ENCODE measurements at regions not wholly inside any gene's neighbourhood (a gene's known extent, or its start where the extent isn't known, plus 50 kb on each side); places are given as distances from the start of the nearest gene placed in this dataset.
"Not testable (repeated sequence)": the region's sequence is repeated elsewhere in the genome, so short reads cannot be mapped to it uniquely, and the experiment has no call there.

DNA sequence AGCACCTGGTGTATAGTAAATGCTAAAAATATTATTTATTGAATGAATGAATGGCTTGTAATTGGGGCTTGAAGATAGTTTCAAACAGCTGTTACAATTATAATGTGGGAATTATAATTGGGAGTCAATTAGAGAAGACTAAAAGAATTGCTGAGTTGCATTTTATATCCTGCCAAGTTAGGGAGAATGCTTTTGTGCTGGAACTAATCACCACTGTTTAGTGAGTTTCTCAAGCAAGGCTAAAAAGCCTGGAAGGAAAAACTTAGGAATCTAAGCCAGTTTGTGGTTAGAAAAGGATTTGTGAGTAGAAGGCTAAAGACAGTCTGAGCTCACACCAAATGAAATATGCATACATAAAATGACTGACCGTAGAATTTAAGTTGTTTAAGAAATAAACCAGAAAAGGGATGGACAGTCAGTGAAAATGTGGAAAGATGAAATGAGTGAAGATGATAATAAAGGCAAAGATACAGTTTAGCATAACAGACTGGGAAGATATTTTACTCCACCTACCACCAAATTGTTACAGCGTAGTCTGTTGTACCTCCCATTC, 647.7 kb upstream of the FSHR start:
- DNase-seq, result no peak

- DNase-seq, result no peak
Observed at GRCh38 chr2:49798570-49798969, 644.3 kb upstream of the FSHR start.

GRCh38 chr2:49796266-49796665, 642.0 kb upstream of the FSHR start:
- DNase-seq, result no peak

DNA sequence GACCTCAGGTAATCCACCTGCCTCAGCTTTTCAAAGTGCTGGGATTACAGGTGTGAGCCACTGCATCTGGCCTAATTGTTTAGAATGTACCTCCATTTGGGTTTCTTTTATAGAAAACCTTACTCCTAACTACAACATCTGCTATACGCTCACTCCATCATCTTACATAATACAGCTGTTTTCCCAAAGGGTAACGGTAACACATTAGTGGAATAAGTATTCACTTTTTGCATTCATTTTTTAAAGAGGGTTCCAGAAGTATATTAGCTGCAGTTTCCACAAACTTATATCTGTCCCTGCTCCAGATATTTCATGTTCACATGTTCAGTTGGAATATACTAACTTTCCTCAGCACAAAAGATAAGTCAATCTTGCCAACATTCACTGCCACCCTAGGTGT, 640.1 kb upstream of the FSHR start:
- no peak for DNase-seq

DNA sequence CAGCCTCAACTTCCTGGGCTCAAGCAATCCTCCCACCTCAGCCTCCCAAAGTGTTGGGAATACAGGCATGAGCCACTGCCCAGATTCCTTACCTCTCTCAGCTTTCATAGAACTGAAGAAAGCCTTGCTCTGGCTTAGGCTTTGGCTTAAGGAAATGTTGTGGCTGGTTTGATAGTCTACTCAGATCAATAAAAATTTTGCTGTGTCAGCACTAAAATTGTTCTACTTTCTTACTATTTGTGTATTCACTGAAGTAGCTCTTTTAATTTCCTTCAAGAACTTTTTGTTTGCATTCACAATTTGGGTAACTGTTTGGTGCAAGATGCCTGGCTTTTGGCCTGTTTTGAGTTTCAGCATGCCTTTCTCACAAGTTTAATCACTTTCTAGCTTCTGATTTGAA, 634.0 kb upstream of the FSHR start:
- DNase-seq, result no peak

DNA sequence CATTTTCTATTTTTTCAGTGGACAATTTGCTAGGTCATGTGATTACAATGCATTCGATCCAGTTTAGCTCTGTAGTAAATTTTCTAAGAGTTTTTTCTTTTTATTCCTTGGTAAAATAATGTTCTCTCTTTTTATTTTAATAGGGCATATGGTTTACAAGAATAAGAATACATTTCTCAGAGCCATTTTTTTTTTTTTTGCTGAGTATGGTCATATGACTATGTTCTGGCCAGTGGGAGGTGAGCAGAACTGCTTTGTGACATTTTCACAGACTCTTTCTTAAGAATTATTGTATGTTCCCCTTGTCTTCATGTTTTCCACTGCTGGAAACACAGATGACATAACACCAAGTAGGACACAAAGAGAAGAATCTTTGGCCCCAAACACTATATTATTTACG, 626.6 kb upstream of the FSHR start:
- DNase-seq, result no peak

- DNase-seq, result no peak
Observed at GRCh38 chr2:49772299-49772970, 618.1 kb upstream of the FSHR start.

DNA sequence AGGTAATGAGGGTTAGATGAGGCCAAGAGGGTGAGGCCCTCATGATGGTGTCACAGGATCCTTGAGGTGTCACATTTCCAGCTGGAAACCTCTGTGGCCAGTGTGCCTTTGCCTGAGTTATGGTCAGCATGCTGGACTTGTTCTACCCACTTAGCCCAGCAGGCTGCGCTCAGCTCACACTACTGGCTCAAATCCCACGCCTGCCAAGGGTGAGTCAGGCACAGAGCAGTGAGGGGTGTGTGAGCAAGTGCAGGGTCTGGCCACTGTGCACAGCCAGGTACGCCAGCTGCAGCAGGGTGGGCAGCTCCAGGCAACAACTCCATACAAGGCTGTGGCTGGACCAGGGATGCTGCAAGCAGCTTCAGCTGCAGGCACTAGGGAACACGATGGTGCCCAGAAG, 616.6 kb upstream of the FSHR start:
- no peak for DNase-seq

DNA sequence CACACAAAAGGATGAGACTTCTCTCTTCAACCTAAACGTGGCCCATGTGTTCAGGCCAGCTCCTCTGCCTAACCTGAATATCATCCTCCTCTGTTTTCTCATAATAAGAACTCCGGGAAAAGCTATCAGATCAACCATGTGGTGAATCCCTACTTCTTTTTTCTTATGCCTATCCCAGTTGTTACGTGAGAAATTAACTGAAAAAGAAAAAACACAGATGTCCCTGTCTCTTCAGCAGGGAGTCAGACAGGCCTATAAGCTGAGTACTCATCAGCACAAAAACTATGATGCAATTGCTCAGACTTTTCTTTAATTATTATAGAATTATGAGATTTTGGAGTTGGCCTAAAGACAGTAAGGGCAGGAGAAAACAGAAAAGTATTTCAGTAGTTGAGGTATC, 613.0 kb upstream of the FSHR start:
- no peak for DNase-seq

GRCh38 chr2:49755777-49756176, 601.5 kb upstream of the FSHR start:
- DNase-seq, result no peak

DNA sequence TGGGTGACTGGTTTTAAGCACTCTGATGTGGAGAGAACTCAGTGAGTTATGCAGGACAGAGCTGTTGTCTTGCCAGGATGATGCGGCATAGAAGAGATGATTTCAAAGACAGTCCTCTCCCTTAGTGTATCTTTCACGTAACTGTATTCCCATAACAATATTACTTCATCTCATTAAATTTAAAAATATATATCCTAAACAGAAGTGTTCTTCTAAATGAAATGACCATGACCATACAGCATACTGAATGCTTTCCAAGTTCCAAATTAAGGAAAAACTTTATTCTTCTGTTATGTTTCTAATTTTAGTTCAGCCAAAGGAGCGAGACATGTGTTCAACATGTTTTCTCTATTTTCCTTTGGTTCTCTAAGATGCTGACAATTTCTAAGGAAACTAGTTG, 600.1 kb upstream of the FSHR start:
- no peak for DNase-seq

GRCh38 chr2:49753344-49753985, 599.1 kb upstream of the FSHR start:
- DNase-seq, result no peak

DNA sequence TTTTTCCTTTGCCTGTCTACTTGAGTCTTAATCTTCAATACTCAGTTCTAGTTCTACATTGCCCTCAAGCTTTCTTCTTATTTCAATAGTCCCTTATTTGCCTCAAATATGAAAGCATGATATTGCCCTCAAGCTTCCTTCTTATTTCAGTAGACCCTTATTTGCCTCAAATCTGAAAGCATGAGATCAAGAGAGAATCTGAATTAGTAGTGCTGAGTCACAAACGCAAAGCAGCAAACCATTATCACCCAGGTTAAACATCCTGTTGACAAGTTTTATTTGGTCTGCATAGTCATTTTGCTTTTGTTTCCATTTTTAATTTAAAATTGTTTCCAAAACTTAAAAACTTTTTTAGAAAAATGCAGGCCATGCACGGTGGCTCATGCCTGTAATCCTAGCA, 583.3 kb upstream of the FSHR start:
- DNase-seq, result no peak

GRCh38 chr2:49732924-49733323, 578.6 kb upstream of the FSHR start:
- DNase-seq, result not testable (repeated sequence)

- no peak for DNase-seq
Observed at GRCh38 chr2:49719241-49719640, 564.9 kb upstream of the FSHR start.

DNA sequence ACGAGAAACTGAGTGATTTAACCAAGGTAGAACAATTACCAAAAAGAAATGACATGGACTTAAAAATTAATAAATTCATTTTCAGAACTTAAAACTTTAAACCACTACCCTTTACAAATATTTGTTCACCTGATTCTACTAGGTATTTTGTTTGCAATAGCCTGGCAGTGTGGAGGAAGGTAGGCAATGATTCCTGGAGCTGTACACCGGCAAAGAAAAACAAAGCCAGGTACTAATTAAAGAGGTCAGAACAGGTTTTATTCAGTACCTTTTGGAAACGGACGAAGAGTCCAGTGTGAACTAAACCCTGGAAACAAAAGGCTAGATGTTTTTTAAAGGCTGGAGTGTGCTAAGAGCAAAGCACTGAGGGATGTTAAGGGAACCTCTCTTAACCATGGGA, 561.3 kb upstream of the FSHR start:
- no peak for DNase-seq

GRCh38 chr2:49714454-49714853, 560.1 kb upstream of the FSHR start:
- no peak for DNase-seq

DNA sequence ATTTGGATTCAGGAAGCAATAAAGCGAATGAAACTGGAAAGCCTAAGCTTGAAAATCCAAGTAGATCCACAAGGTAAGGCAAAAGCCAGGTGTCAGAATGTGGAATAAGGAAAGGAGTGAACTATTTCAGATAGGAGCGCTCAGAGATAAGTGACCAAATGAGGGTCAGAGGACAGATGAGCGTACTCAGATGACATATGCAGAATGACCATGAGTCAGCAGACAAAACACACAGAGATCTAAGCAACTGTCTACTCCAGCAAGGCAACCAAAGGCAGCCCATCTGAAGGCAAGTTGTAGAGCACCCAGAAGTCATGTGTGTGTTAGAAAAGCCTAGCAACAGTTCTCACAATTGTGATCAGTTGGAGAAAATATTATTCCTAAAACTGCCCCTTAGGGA, 548.4 kb upstream of the FSHR start:
- DNase-seq, result no peak

DNA sequence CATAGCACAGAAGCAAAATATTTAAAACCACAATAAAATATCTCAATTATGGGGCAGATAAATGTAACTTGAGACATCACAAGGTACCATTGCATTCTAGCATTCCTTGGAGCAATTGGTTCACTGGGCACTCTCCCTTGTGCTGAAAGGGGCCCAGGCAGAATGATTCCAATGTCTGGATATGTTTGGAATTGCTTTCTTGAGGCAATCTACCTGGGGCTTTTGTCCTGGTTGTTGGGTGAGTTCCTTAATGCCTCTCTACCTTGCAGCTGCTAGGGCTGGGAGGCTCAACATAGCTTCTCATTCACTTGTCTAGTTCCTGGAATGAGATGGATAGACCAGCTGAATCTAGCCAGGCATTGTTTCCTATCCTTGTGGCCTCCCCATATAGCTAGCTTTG, 539.6 kb upstream of the FSHR start:
- no peak for DNase-seq

DNA sequence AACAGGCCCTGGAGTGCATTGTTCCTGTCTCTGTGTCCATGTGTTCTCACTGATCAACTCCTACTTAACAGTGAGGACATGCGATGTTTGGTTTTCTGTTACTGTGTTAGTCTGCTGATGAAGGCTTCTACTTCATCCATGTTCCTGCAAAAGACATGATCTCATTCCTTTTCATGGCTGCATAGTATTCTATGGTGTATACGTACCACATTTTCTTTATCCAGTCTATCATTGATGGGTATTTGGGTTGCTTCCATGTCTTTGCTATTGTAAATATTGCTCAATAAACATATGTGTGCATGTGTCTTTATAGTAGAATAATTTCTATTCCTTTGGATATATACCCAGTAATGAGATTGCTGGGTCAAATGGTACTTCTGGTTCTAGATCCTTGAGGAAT, 537.7 kb upstream of the FSHR start:
- not testable (repeated sequence) for DNase-seq

GRCh38 chr2:49687918-49688317, 533.6 kb upstream of the FSHR start:
- no peak for DNase-seq

- no peak for DNase-seq
Observed at GRCh38 chr2:49686897-49687442, 532.7 kb upstream of the FSHR start.

- DNase-seq, result no peak
Observed at GRCh38 chr2:49686291-49686690, 532.0 kb upstream of the FSHR start.

- DNase-seq, result no peak
Observed at GRCh38 chr2:49677227-49677626, 522.9 kb upstream of the FSHR start.

GRCh38 chr2:49664827-49665226, 510.5 kb upstream of the FSHR start:
- no peak for DNase-seq

Measured in left hindlimb (tissue), 1 donor.